ENCODE measurements at regions not wholly inside any gene's neighbourhood (a gene's known extent, or its start where the extent isn't known, plus 50 kb on each side); places are given as distances from the start of the nearest gene placed in this dataset.

- DNase-seq: no peak
These were observed 50.8 kb upstream of the SLC39A10 start for GRCh38 chr2:195606179-195606578.

GRCh38 chr2:195604706-195605105 is 52.3 kb upstream of the SLC39A10 start:
- DNase-seq: no peak

GRCh38 chr2:195603998-195604397 is 53.0 kb upstream of the SLC39A10 start:
- no peak for DNase-seq

GRCh38 chr2:195603408-195603807 is 53.6 kb upstream of the SLC39A10 start:
- no peak for DNase-seq

GRCh38 chr2:195602687-195603086 is 54.3 kb upstream of the SLC39A10 start:
- no peak for DNase-seq

GRCh38 chr2:195601361-195601760 is 55.7 kb upstream of the SLC39A10 start:
- no peak for DNase-seq

- no peak for DNase-seq
These were observed 56.2 kb upstream of the SLC39A10 start for GRCh38 chr2:195600778-195601177.

GRCh38 chr2:195596840-195597239 is 60.2 kb upstream of the SLC39A10 start:
- DNase-seq: no peak

GRCh38 chr2:195595825-195596224 is 61.2 kb upstream of the SLC39A10 start:
- DNase-seq: no peak

- no peak for DNase-seq
These were observed 61.9 kb upstream of the SLC39A10 start for GRCh38 chr2:195594919-195595694.

- DNase-seq: no peak
These were observed 62.8 kb upstream of the SLC39A10 start for GRCh38 chr2:195594248-195594647.

GRCh38 chr2:195592105-195592504 is 64.9 kb upstream of the SLC39A10 start:
- no peak for DNase-seq

- no peak for DNase-seq
These were observed 66.2 kb upstream of the SLC39A10 start for GRCh38 chr2:195590861-195591205.

- DNase-seq: no peak
These were observed 66.7 kb upstream of the SLC39A10 start for GRCh38 chr2:195590199-195590860.

- no peak for DNase-seq
These were observed 69.1 kb upstream of the SLC39A10 start for GRCh38 chr2:195587966-195588365.

GRCh38 chr2:195586062-195586714 is 70.8 kb upstream of the SLC39A10 start:
- no peak for DNase-seq

GRCh38 chr2:195582188-195582587 is 74.8 kb upstream of the SLC39A10 start:
- DNase-seq: no peak

- no peak for DNase-seq
These were observed 77.1 kb upstream of the SLC39A10 start for GRCh38 chr2:195579776-195580555.

GRCh38 chr2:195575879-195576401 is 81.1 kb upstream of the SLC39A10 start:
- peak; percentile 89 for DNase-seq

- no peak for DNase-seq
These were observed 82.0 kb upstream of the SLC39A10 start for GRCh38 chr2:195575016-195575415.

- no peak for DNase-seq
These were observed 82.7 kb upstream of the SLC39A10 start for GRCh38 chr2:195574312-195574711.

- no peak for DNase-seq
These were observed 83.9 kb upstream of the SLC39A10 start for GRCh38 chr2:195572895-195573683.
